Spleen (tissue), 7 donors: ENCODE measurements at regions not wholly inside any gene's neighbourhood (a gene's known extent, or its start where the extent isn't known, plus 50 kb on each side); places are given as distances from the start of the nearest gene placed in this dataset.

Experiments used
- POLR2AphosphoS5 ChIP-seq, 3 donors: sonication (generic); formaldehyde crosslinking; IDR thresholded peaks; one replicate each; pipeline ENCODE4 v1.5.1; 2017; ENCODE audit warnings: antibody characterized with exemption in 3 of 3
- TF ChIP-seq, protein P1 (sequence below), 11 experiments: fragments of 200-600 bp in 7 of 11; fragments of 450-650 bp in 4 of 11; sonication (generic) in 4 of 11; IDR thresholded peaks in 8 of 11; conservative IDR thresholded peaks in 3 of 11; 1 replicate in 7 of 11; 2 replicates in 4 of 11; pipeline versions ENCODE4 v1.4.0 to v1.8.0; 2016 to 2021; ENCODE audit warnings: antibody characterized with exemption in 11 of 11, inconsistent platforms in 4 of 11, mild to moderate bottlenecking in 1 of 11
- donor health status: DM: no; HTN: no; CAD: no; lungs with moderate emphysema.
- donor health status: DM: no; HTN: no; CAD: no.
- donor health status: DM: no; HTN: no; CAD: no.

DNA sequence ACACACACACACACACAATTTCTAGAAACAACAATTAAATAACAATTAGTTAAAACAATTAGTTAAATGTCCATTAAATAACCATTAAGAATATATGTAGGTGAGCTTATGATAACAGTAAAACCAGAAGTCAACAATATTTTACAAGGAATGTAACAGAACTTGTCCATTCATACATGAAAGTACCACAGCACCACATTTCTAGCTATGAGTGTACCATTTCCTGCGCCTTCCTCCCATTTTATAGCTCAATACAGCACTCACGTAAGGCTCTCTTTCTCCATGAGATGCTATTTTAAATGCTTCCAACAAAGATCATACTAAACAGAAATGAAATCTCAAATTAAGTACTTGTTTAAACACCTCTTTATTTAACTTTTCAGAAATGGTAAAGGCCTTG is 367.3 kb upstream of the ZWINT start:
- TF ChIP-seq, protein P1, sequence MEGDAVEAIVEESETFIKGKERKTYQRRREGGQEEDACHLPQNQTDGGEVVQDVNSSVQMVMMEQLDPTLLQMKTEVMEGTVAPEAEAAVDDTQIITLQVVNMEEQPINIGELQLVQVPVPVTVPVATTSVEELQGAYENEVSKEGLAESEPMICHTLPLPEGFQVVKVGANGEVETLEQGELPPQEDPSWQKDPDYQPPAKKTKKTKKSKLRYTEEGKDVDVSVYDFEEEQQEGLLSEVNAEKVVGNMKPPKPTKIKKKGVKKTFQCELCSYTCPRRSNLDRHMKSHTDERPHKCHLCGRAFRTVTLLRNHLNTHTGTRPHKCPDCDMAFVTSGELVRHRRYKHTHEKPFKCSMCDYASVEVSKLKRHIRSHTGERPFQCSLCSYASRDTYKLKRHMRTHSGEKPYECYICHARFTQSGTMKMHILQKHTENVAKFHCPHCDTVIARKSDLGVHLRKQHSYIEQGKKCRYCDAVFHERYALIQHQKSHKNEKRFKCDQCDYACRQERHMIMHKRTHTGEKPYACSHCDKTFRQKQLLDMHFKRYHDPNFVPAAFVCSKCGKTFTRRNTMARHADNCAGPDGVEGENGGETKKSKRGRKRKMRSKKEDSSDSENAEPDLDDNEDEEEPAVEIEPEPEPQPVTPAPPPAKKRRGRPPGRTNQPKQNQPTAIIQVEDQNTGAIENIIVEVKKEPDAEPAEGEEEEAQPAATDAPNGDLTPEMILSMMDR (IDR thresholded peaks at IDR 0.05 in 8 of 11, conservative IDR thresholded peaks at IDR 0.05 in 3 of 11) = no peak
- TF ChIP-seq POLR2AphosphoS5 (IDR thresholded peaks at IDR 0.05) = no peak
